ENCODE measurements at regions not wholly inside any gene's neighbourhood (a gene's known extent, or its start where the extent isn't known, plus 50 kb on each side); places are given as distances from the start of the nearest gene placed in this dataset.

DNA sequence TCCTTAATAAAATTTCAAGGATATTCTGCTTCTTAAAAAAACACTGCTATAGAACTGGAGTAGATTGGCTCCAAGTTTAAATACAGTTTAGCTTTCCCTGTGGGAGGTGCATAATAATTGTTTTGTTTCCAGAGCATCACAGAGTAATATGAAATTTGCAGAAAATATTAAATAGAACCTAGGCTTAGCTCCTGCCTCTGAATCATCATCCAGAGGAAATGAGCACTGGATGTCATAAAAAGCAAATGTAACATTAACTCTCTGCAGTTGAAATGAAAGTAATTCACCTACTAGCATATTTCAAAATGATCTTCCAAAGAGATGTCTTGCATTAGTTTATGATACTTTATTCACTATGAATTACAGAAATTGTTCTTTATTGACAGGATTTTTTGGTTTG, 769.8 kb downstream of the C12orf50 start:
- Mint-ChIP-seq H3K27me3 (no peaks in the 10 kb centered on the region), H3K27ac (no peak overlapping the region), H3K9me3 (peaks cover 5% of the 10 kb centered on the region), H3K4me1 (ENCODE audit: low read depth in 2 of 2) (no peaks in the 10 kb centered on the region), H3K4me3 (no peak overlapping the region), H3K36me3 (no peaks in the 10 kb centered on the region)
- DNase-seq (ENCODE audit: low spot score) (no peak), ATAC-seq (no peak)

DNA sequence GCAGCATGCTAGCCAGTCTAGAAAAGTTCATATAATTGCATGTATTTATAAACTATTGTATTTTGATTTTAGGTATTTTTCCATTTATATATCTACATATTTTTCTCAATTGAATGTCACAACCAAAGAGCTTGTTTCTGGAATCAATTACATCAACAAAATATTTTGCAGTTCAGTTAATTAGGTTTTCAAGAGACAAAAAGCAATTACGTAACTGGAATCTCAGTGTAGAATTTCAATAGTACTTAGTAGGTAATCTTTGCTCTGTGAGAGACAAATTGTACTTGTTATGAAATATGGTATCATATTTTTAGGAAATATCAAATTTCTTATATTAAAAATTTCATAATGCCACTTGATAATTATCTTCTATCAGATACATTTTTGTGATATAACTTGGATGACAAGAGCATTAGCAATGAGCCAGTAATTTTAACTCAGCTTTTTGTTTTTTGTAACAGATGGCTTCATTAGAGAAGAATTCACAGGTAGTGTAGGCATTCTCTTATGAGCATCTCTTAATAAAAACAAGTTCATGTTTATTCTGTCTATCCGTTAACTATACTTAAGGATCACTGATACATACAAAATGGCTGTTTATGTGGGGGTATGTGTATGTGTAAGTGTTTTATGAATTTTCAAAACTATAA, 774.7 kb downstream of the C12orf50 start:
- H3K4me1 Mint-ChIP-seq (ENCODE audit: low read depth in 2 of 2): no peaks in the 10 kb centered on the region
- no peaks in the 10 kb centered on the region for H3K36me3 Mint-ChIP-seq
- H3K27ac Mint-ChIP-seq: no peak overlapping the region
- H3K27me3 Mint-ChIP-seq: no peaks in the 10 kb centered on the region
- H3K4me3 Mint-ChIP-seq: no peak overlapping the region
- DNase-seq (ENCODE audit: low spot score) (no peak), ATAC-seq (no peak)
- H3K9me3 Mint-ChIP-seq: peaks cover 8% of the 10 kb centered on the region

DNA sequence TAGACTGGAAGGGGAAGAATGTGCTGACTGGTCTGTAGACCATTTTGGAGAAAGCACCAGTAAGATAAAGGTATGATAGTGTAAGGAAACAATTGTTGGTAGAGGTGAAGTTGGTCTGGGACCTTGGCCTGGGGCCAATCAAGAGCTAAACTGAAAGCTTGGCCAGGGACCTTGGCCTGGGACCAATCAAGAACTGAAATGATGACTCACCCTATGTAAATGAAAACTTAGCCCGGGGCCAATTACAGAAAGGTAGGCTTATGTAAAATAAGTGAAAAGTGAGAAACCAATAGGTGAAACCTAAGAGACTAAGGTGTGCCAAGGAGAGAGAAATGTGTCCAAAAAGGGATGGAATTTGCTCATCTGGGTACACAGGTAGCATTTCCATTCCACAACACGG, 776.0 kb downstream of the C12orf50 start:
- Mint-ChIP-seq H3K36me3 (no peaks in the 10 kb centered on the region), H3K4me3 (no peak overlapping the region), H3K4me1 (ENCODE audit: low read depth in 2 of 2) (no peaks in the 10 kb centered on the region), H3K9me3 (peaks cover 9% of the 10 kb centered on the region), H3K27me3 (no peaks in the 10 kb centered on the region), H3K27ac (no peak overlapping the region)
- DNase-seq (ENCODE audit: low spot score): no peak
- no peak for ATAC-seq

GRCh38 chr12:87246726-87247125, 782.5 kb downstream of the C12orf50 start:
- no peak for DNase-seq (ENCODE audit: low spot score)
- Mint-ChIP-seq H3K4me1 (ENCODE audit: low read depth in 2 of 2) (no peaks in the 10 kb centered on the region), H3K27me3 (no peaks in the 10 kb centered on the region), H3K4me3 (no peak overlapping the region), H3K36me3 (no peaks in the 10 kb centered on the region), H3K9me3 (peaks cover 15% of the 10 kb centered on the region), H3K27ac (no peak overlapping the region)
- no peak for ATAC-seq

GRCh38 chr12:87238466-87238865, 790.7 kb downstream of the C12orf50 start:
- H3K27me3 Mint-ChIP-seq: no peaks in the 10 kb centered on the region
- DNase-seq (ENCODE audit: low spot score): no peak

GRCh38 chr12:87234898-87235297, 794.3 kb downstream of the C12orf50 start:
- H3K9me3 Mint-ChIP-seq: peaks cover 12% of the 10 kb centered on the region
- H3K27me3 Mint-ChIP-seq: no peaks in the 10 kb centered on the region
- DNase-seq (ENCODE audit: low spot score) (no peak), ATAC-seq (no peak)
- no peak overlapping the region for H3K27ac Mint-ChIP-seq
- H3K36me3 Mint-ChIP-seq: no peaks in the 10 kb centered on the region
- H3K4me1 Mint-ChIP-seq (ENCODE audit: low read depth in 2 of 2): no peaks in the 10 kb centered on the region
- H3K4me3 Mint-ChIP-seq: no peak overlapping the region

More at GRCh38 chr12:87238466-87238865, 790.7 kb downstream of the C12orf50 start:
- H3K4me1 Mint-ChIP-seq (ENCODE audit: low read depth in 2 of 2): no peaks in the 10 kb centered on the region
- no peak overlapping the region for H3K4me3 Mint-ChIP-seq
- no peaks in the 10 kb centered on the region for H3K36me3 Mint-ChIP-seq
- peaks cover 12% of the 10 kb centered on the region for H3K9me3 Mint-ChIP-seq
- ATAC-seq: no peak
- no peak overlapping the region for H3K27ac Mint-ChIP-seq

DNA sequence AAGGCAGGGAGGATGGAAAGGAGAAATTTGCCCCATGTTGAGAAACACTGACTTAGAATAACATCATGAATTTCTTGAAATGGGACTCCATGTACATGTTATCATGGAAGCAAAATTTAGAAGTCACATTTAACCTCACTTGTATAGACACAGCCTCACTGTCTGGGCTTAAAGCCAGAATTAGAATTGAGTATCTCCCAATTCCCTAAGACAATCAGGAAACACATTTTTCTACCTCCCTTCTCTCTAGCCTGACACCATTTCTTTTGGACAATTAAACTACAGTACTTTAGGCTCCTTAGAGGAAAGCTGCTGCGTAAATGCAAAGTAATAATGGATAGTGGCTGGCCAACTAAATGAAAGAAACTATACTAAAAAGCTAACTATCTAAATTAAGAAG, 795.5 kb downstream of the C12orf50 start:
- Mint-ChIP-seq H3K4me1 (ENCODE audit: low read depth in 2 of 2) (no peaks in the 10 kb centered on the region), H3K27me3 (no peaks in the 10 kb centered on the region), H3K4me3 (no peak overlapping the region), H3K36me3 (no peaks in the 10 kb centered on the region), H3K27ac (no peak overlapping the region), H3K9me3 (peaks cover 8% of the 10 kb centered on the region)
- no peak for DNase-seq (ENCODE audit: low spot score)
- no peak for ATAC-seq

DNA sequence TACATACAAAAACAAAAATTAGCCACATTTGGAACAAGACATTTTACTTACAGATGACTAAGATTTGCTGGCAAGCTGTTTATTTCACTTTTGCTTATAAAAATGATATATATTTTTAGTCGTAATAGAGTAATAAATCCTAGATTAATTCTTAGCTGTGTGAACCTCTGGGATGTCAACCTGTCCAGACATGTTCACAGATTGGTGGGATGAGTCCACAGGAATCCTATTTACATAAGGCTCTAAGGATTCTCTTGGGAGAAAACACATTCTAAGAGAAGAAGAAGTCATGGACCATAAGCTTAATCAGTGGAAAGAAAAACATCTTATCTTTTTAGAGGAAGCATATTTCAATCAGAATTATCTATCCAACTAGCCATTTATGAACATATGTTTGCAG, 797.4 kb downstream of the C12orf50 start:
- ATAC-seq (no peak), DNase-seq (ENCODE audit: low spot score) (no peak)
- H3K9me3 Mint-ChIP-seq: peaks cover 5% of the 10 kb centered on the region
- H3K27ac Mint-ChIP-seq: no peak overlapping the region
- H3K4me1 Mint-ChIP-seq (ENCODE audit: low read depth in 2 of 2): no peaks in the 10 kb centered on the region
- H3K27me3 Mint-ChIP-seq: no peaks in the 10 kb centered on the region
- H3K36me3 Mint-ChIP-seq: no peaks in the 10 kb centered on the region
- no peak overlapping the region for H3K4me3 Mint-ChIP-seq

DNA sequence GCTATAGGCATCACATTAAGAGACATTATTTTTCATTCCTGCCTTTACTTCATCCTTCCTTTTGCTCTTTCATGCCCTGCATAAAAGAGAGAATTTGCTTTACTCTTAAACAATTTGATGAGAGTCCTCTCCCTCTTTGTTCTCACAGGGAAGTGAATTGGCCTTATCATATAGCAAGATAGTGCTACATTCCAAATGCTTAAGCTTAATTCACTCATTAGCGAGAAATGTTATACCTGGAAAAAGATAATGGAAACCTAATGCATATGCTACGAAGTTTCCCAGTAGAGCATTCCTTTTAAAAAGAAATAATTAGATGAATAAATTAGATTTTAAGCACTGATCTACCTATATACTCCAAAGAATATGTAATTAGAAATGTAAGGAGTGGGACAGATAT, 798.8 kb downstream of the C12orf50 start:
- Mint-ChIP-seq H3K36me3 (no peaks in the 10 kb centered on the region), H3K27me3 (no peaks in the 10 kb centered on the region), H3K4me1 (ENCODE audit: low read depth in 2 of 2) (no peaks in the 10 kb centered on the region), H3K27ac (no peak overlapping the region), H3K9me3 (peaks cover 3% of the 10 kb centered on the region), H3K4me3 (no peak overlapping the region)
- DNase-seq (ENCODE audit: low spot score) (no peak), ATAC-seq (no peak)

DNA sequence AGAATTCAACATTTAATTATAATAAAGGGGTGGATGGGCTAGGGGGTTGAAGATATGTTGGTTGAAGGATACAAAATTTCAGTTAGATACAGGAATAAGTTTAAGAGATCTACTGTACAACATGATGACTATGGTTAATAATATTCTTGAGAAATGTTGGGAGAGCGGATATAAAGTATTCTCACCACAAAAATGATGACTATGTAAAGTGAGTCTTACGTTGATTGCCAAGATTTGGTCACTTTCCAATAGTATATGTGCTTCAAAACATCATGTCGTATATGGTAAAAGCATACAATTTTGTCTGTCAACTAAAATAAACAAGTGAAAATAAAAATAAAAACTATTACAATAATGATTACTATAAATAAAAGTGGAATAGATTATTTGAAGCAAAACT, 802.0 kb downstream of the C12orf50 start:
- no peaks in the 10 kb centered on the region for H3K27me3 Mint-ChIP-seq
- no peak overlapping the region for H3K27ac Mint-ChIP-seq
- DNase-seq (ENCODE audit: low spot score) (no peak), ATAC-seq (no peak)
- H3K9me3 Mint-ChIP-seq: peaks cover 3% of the 10 kb centered on the region
- no peaks in the 10 kb centered on the region for H3K4me1 Mint-ChIP-seq (ENCODE audit: low read depth in 2 of 2)
- no peak overlapping the region for H3K4me3 Mint-ChIP-seq
- H3K36me3 Mint-ChIP-seq: no peaks in the 10 kb centered on the region

DNA sequence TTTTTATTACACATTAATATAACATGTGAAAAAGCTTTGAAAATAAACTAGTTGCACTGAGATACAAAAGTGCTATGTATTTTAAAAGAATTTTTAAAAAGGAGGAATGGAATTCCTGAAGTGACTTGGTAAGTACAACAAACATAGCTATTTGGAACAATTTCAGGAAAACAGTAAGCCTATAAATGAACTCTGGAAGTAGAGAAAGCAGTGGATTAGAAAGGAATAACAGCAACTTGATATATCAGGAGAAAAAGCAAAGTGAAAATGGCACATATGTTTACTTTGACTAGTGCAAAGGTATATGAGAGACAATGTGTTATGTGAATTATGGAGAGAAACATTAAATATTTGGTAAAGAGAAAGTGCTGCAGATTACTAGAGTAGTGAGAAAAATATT, 811.7 kb downstream of the C12orf50 start:
- Mint-ChIP-seq H3K4me3 (no peak overlapping the region), H3K4me1 (ENCODE audit: low read depth in 2 of 2) (no peaks in the 10 kb centered on the region), H3K27me3 (no peaks in the 10 kb centered on the region), H3K36me3 (no peaks in the 10 kb centered on the region), H3K27ac (no peak overlapping the region), H3K9me3 (peaks cover 15% of the 10 kb centered on the region)
- DNase-seq (ENCODE audit: low spot score) (no peak), ATAC-seq (no peak)

- no peaks in the 10 kb centered on the region for H3K36me3 Mint-ChIP-seq
- no peak for DNase-seq (ENCODE audit: low spot score)
- peaks cover 13% of the 10 kb centered on the region for H3K9me3 Mint-ChIP-seq
- ATAC-seq: no peak
- no peaks in the 10 kb centered on the region for H3K4me1 Mint-ChIP-seq (ENCODE audit: low read depth in 2 of 2)
- H3K27ac Mint-ChIP-seq: no peak overlapping the region
- H3K4me3 Mint-ChIP-seq: no peak overlapping the region
- no peaks in the 10 kb centered on the region for H3K27me3 Mint-ChIP-seq
Measured at GRCh38 chr12:87216436-87216835, 812.8 kb downstream of the C12orf50 start.

GRCh38 chr12:87202189-87202588, 827.0 kb downstream of the C12orf50 start:
- ATAC-seq (no peak), DNase-seq (ENCODE audit: low spot score) (no peak)
- H3K36me3 Mint-ChIP-seq: no peaks in the 10 kb centered on the region
- H3K9me3 Mint-ChIP-seq: peaks cover 19% of the 10 kb centered on the region
- no peaks in the 10 kb centered on the region for H3K4me1 Mint-ChIP-seq (ENCODE audit: low read depth in 2 of 2)
- no peaks in the 10 kb centered on the region for H3K27me3 Mint-ChIP-seq
- H3K4me3 Mint-ChIP-seq: no peak overlapping the region
- H3K27ac Mint-ChIP-seq: no peak overlapping the region

- H3K4me3 Mint-ChIP-seq: no peak overlapping the region
- DNase-seq (ENCODE audit: low spot score): no peak
Measured at GRCh38 chr12:87201598-87201997, 827.6 kb downstream of the C12orf50 start.

GRCh38 chr12:87200289-87200979, 828.8 kb downstream of the C12orf50 start:
- H3K4me1 Mint-ChIP-seq (ENCODE audit: low read depth in 2 of 2): no peaks in the 10 kb centered on the region
- no peaks in the 10 kb centered on the region for H3K27me3 Mint-ChIP-seq
- no peaks in the 10 kb centered on the region for H3K36me3 Mint-ChIP-seq
- ATAC-seq: no peak
- H3K4me3 Mint-ChIP-seq: no peak overlapping the region
- DNase-seq (ENCODE audit: low spot score): no peak
- H3K27ac Mint-ChIP-seq: no peak overlapping the region
- H3K9me3 Mint-ChIP-seq: peaks cover 12% of the 10 kb centered on the region

More at GRCh38 chr12:87201598-87201997, 827.6 kb downstream of the C12orf50 start:
- no peak for ATAC-seq
- peaks cover 15% of the 10 kb centered on the region for H3K9me3 Mint-ChIP-seq
- H3K27me3 Mint-ChIP-seq: no peaks in the 10 kb centered on the region
- no peaks in the 10 kb centered on the region for H3K36me3 Mint-ChIP-seq
- no peaks in the 10 kb centered on the region for H3K4me1 Mint-ChIP-seq (ENCODE audit: low read depth in 2 of 2)
- H3K27ac Mint-ChIP-seq: no peak overlapping the region
